NCI-H1436 treated with DMSO at 0.1 percent for 48 hours (cell line): ENCODE measurements at regions not wholly inside any gene's neighbourhood (a gene's known extent, or its start where the extent isn't known, plus 50 kb on each side); places are given as distances from the start of the nearest gene placed in this dataset.

Source experiments
- DNase-seq: peaks from one replicate; lab custom pipeline; 2025; lab: John Stamatoyannopoulos, UW

DNA sequence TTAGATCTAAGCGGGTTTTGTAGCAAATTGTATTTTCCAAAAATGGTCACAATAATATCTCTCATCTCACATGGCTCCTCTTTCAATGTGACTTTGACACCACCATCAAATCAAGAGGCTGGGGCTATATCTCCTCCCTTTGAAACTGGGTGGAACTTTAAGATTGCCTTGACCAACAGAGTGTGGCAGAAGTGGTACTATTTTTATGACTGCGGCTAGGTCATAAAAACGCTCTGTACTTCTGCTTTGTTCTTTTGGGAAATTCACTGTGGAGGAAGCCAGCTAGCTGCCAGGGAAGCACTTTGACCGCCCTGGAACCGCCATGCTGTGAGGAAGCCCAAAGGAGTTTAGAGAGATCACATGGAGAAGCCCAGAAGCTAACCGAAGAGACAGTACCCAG lies 50.7 kb upstream of the ACOT11 start:
- DNase-seq, result no peak

DNA sequence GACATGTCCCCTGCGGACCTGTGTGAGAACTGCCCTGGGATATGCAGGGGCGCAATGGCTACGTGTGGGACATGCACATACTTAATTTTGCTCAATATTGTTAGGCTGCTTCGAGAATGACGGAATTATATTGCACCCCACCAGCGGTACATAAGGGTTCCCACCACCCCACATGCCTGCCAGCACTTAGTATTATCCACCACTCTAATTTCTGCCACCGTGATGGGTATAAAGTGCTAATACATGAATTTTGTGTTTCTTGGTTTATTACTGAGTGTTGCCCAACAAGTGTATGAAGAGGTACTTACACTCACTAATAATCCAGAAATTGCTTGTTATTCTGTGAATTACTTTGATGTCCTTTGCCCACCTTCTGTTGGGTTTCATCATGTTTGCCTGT lies 52.1 kb upstream of the ACOT11 start:
- no peak for DNase-seq

DNA sequence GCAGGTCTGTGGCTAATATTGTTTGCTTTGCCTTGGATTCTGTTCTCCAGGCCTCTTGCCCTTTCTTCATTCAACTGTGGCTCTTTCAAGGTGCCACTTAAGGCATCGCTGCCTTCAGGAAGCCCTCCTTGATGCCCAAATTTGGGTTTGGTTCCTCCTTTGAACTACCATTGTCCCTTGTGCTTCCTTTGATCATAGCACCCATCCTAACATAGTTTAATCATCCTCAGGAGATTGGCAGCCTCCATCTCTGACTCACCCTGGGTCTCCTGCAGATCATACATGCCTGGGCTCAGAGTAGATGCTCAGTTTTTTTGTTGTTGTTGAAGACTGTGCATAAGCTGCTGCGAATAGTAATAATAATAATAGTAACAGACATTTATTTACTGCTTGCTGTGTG lies 54.4 kb upstream of the ACOT11 start:
- no peak for DNase-seq

DNA sequence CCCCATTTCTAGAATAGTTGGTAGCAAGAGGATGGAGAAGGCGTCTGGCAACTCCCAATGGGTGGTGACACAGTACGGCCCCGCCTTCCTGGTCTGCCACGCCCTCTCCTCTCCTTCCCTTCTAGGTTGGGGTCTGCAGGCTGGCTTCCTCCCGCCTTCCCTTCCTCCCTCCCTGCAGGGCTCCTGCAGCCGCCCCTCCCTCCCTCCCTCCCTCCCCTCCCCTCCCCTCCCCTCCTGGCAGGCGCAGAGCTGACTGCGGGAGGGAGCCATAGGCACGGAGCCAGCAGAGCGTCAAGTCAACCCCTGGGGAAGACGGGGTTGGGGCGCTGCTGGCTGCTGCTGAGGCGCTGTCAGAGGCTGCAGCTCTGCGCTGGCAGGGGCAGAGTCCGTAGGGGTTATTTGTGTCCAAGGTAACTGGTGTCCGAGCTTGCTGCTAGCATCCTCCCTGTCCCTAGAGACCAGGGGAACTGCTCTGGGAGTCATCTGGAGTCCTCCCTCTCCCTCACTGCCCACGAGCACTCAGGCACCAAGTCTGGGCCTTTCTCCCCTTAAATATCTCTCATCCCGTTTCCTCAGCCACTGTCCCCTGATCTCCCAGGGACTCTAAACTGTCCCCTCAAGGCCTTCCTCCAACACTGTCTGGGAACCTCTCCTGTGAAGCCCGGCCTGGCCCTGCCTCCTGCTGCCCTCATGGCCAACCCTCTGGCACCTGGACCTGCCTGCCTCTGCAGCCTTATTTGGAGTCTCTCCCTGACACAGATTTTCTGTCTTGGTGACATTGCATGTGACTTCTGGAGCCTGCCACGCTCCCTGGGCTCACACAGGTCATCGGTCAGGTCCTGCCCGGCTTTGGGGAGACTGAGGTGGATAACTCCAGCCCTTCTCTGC lies 57.4 kb upstream of the ACOT11 start:
- no peak for DNase-seq

DNA sequence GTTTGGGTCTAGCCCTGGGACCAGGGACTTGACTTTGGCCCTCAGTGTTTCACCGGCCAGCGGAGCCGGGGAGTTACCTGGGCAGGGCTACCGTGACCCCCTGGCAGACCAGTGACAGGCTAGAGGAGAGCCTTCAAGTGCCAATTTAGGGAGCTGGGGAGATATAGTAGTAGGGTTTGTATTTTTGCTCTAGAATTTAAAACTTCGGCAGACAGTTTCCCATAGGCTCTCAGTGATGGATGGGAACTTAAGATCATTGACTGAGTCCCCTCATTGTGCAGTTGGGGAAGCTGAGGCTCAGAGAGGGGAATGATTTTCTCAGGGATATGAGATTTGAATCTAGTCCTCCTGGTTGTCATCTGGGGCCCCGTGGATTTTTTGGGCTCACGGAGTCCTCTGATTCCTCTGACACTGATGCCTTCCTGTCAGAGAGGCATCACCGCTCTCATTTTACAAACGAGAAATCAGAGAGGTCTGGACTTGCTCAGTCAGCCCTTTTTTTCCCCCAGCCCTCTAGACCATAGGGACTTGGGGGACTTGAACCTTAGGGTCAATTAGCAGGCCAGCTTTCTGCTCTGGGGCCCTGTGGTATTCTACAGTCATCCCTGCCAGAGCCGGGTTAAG lies 58.3 kb upstream of the ACOT11 start:
- no peak for DNase-seq

DNA sequence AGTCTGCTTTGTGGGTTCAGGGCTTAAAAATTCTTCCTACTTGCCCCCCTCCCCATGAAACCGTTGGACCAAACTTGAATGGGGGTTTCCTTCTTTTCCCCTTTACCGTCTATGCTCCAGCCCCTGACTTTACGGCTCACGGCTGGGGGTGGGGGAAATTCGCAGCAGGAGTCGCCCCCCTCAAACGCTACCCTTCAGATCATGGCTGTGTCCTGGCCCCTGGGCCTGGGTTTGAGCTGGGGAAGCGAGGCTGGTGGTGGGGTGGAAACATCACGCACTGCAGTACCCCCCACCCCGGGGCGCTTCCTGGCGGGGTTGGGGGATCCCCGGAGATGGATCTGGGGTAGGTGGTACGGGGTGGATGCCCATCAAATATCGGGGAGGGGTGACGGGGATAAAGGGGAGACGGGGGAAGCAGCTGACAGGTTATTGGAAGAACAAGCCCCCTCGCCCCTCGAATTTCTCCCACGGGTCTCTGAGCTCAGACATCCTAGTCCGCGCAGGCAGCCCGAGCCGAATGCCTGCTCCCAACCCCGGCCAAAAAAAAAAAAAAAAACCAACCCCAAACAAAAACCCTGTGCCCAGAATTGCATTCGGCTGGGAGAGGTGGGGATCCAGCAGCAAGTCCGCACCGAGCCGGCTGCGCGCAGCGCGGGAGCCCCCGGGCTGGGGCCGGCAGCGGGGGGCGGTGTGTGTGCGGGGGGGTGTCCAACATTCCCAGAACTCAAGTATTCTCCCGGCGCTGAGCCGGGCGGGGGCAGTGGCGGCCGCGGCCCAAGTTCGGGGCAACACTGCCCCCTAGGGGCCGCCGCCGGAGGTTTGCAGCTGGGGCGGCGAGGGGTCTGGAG lies 59.0 kb upstream of the ACOT11 start:
- DNase-seq, result no peak

DNA sequence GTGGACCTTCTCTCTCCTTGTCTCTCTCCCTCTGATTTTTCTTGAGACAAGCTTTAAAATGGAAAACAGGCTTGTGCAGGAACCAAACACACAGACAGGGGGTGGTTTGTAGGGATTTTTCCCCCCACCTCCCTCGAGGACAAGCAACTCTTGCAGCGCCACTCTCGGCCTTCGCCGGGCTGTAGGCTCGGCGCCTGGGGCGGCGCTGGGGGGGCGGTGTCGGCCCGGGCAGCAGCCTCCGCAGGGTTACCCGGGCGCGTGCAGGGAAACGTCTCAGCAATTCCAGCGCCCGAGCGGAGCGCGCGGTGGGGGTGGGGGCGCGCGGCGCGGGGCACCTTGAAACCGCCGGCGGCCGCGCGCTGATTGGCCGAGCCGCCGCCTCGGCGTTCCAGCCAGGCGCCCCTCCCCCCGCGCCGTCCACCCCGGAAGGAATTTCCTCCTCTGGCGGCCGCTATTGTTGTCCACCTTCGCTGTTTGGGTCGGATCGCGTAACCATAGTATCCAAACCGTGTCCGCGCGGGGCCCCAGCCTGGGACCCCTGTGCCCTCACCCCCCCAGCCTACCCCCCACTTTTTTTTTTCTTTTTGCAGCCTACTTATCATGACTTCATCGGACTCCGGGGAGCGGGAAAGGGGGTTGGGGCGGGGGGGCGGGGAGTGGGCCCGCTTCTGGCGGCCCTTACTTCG lies 59.8 kb upstream of the ACOT11 start:
- DNase-seq, result peak; percentile 56

DNA sequence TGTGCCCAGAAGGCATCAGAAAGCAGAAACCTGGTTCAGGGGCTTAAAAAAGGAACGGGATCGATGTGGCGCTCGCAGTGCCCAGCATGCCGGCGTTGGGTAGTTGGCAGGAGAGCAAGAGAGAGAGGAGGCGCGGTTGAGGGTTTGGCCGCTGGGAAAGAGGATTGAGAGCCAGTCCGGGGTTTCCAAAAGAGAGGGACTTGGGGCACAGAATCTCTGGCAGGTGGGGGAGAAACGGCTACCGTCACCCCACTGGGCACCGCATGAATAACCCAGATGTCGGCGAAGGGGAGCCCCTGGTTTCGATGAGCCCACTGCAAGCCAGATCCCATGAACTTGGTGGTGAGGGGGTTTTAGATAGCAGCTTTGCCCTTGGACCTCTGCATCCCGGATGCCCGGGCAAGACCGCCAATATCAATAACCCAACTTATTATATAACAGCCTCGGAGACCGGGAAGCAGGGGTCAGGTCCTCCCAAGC lies 60.4 kb upstream of the ACOT11 start:
- no peak for DNase-seq

DNA sequence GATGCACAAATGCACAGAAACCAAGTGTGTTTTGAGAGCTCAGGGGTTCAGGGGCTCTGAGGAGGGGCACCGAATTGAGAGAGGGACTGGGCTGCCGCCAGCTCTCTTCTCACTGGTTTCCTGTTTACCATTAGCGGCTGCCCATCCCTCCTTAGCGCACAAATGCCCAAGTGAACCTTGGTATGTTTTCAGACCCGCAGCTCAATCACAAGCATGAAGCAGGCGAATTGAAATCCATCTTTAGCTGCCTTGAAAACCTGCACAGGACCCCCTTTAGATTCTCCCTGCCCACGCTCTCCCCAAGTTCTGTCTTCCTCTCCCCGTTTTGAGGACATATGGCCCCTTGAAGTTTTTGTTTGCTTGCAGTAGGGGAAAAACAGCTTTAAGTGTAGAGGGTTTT lies 61.1 kb upstream of the ACOT11 start:
- no peak for DNase-seq

DNA sequence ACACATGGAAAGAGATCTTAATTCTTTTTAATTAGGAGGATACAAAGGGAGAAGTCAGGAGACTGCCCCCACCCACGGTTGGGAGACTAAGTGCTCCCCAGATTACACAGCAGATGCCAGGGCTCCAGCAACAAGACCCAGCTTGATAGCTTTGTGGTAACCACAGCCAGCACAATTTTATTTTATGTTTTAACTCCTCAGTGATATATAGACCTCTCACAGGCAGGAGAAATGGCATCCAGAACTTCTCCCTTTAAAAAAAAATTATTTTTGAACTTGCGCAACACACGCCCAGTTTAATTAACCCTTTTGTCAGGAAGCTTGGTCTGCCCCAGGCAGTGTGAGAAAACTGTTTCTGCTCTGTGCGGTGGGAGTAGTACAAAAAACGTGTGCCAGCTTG lies 62.6 kb upstream of the ACOT11 start:
- DNase-seq, result no peak

DNA sequence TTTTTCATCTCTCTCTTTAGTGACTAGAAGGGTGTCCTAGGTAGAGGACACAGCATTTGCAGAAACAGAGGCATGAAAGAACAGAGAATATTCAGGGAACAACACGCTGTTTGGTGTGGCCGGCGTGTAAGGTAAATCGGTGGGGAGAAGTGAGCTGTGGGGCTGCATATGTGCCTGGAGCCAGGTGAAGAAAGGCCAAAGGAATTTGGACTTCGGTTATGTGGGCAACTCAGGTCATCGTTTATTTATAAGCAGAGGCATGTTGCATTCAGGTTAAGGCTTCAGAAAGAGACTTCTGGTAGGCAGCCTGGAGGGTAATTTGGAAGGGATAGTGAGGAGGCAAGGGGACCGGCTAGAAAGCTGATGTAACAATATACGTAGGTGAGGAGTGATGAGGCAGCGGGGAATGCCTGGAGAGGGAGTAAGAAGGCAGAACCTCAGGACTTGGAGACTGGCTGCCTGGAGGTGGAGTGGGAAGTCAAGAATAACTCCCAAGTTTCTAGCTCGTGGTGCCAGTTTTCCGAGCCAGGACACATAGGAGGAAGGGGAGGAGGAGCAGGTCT lies 64.1 kb upstream of the ACOT11 start:
- no peak for DNase-seq

DNA sequence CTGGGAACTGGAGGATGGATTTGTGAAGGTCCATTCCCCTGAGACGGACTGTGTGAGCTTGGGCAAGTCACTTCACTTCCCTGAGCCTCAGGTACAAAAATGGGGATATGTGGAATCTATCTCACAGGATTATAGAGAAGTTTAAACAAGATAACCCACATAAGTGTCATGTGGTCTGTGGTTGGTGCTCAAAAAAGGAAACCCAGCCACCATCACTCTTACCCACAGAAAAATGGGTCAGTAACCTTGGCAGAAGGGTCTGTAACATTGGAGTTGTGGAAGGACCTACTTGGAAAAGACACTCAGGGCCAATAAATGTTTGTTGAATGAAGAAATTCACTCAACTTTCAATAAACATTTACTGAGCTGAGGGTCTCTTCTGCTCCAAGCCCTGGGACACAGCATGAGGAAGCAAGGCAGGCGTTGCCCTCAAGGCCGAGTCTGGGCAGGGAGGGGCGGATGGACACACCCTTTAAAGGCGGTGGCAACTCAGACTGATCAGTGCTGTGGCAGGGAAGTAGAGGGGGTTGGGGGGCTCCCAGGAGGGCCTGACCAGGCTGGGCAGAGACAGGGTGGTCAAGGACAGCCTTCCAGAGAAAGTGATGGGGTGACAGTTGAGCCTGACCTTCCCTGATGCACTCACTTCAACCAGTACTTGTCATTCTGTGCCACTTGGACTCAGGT lies 66.7 kb upstream of the ACOT11 start:
- no peak for DNase-seq

DNA sequence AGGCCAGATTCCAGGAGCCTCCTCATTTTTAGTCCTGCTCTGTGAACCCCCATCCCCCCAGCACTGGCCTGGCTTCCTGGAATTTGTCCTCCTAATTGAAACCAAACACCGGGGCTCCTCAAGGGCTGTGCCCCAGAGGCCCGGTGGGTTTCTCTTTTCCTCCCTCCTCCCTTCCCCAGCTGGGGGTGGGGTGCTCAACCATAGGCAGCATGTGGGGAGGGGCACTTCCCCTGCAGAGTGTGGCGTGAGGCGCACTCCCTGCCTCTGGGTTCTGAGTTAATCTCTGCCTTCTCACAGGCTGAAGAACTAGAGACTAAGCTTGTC lies 67.5 kb upstream of the ACOT11 start:
- DNase-seq, result no peak

DNA sequence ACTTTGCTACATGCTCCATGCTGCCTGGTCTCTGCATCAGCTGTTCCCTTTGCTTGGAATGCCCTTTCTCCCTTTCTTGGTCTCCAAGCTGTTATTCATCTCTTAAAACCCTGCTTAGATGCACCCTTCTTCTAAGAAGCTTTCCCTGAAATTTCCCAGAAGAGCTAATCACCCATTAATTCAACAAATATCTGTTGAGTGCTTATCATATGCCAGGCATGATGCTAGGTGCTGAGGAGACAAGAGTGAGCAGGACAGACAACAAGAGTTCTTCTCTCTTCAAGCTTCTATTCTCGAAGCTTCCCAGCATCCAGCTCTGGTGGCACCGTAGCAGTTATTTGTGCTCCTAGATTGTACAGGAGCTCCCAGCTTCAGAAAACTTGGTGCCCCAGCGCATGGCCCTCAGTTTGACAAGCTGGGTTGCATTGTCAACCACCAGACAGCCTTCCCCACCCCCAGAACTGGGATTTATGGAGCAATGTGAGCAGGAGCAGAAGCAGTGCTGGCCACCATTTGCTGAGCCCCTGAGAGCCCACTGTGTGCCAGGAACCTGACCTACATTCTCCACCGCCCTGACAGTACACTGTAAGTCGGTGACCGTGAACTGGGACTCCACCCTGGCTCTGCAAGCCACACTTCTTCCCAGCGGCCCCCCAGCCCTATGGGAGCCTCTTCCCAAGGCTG lies 68.0 kb upstream of the ACOT11 start:
- DNase-seq, result no peak

DNA sequence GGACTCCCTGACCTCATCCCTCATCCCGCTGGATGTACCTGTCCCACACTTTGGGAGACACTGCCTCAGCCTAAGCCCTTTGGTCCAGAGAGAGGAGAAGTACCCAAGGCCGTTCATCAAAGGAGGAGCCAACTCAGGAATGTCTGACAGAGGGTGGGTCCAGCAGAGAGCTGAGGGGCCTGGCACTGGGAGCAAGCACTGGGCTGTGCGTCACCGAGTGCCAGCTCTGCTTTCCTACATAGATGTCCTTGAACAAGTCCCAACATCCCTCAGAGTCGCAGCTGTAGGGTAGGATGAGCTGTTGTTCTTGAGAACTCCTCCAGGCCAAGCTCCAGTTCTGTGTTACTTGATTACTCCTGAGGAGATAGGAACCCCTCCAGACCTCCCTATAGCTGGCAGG lies 68.8 kb upstream of the ACOT11 start:
- no peak for DNase-seq

DNA sequence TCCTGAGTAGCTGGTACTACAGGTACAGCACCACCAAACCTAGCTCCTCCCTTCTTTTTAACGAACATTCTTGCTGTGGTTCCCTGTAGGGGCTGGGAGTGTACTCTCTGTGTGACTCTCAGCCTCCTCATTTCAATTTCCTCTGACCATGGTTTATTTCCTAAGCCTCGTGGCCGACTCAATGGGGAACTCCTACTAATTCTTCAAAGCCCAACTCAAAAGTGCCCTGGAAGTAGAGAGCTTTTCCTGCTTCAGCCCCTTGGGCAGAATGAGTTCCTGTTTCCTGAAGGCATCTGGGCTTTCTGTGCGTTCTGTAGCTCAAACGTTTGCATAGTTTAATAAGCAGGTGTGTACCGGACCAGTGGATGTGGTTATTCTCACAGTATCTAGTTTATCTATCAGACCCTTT lies 70.9 kb upstream of the ACOT11 start:
- no peak for DNase-seq

DNA sequence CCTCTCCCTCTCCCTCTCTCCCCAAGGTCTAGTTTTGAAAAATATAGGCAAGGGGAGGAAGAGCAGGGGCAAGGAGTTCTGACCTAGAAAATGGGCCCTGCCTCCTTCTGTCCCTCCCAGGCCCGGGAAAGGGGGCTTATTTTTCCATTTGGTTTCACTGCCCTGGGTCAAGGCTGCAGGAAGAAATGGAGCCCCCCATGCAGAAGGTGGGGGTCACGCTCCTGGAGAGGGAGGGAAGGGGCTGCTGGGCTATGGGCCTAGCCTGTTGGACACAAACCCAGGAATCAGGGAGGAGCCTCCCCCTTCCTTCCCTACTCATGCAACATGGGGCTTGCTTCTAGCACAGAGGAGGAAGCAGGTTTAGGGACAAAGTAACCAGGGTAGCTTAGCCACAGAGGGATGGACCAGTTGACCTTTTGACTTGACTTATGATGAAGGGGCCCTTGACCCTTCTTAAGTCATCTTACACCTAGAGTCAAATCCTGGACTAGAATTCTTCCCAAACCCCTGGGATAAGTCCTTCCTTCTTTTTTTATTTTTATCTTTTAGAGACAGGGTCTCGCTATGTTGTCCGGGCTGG lies 70.4 kb upstream of the SSBP3 start:
- DNase-seq, result no peak

DNA sequence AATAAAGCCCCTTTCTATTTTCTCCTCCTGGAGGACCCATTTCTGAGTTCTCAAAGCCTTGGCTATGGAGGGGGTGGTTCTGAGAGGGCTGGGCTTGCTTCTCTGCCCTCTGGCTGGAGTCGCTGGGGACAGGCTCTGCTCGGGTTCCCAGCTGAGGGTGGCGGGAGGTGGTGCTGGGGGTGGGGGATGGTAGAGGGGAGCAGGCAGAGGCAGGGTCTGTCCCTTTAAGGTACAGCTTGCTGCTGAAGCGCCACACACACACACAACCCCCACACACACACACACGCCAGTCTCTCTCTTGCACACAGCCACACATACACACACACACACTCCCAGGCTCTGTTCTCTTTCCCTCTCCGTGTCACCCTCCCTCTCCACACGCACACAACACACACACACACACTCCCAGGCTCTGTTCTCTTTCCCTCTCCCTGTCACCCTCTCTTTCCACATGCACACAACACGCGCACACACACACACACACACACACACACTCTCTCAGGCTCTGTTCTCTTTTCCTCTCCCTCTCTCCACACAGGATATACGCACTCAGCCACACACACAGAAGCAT lies 69.8 kb upstream of the SSBP3 start:
- DNase-seq, result no peak

DNA sequence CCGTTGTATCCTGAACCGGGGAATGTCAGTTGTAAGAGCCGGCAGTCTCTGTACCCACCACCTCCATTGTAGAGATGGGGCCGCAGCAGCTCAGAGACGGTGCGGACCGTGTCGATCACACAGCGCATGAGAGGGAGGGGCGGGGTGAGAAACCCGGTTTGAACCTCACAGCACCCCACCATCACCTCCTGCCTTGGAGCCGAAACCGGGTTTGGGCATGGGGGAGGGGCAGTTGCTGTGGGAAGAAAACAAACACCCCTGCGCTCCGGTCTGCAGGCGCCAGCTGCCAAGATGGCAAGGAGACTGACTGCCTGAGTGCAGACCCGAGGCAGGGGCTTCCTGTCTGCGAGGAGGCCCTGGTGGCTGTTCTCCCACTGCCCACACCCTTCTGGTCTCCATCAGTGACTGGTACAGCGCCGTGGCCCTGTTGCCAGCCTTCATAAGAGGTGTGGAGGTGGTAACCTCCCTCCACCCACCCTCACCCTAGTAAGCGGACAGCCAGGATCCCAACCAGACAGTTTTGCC lies 69.2 kb upstream of the SSBP3 start:
- no peak for DNase-seq
